ENCODE measurements at regions not wholly inside any gene's neighbourhood (a gene's known extent, or its start where the extent isn't known, plus 50 kb on each side); places are given as distances from the start of the nearest gene placed in this dataset.

DNA sequence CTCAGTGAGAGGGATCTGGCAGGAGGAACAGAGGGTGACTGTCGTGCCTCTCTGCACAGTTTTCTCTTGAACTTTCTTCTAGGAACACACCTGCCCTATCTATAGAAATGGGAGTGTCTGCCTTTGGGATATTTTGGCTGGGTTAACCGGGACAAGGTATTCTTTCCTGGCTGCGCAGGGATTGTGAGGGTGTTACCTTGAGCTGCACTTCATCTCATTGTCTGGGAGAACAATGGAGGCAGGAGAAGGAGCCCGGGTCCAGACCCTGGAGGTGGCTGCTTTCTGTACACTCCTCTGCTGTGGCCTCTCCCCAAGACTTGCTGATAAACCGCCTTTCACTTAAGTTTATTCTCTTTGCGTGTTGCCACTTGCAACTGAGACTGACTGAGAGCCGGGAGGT lies 192.8 kb downstream of the TBXT start:
- Histone ChIP-seq H3K9me3 (no peaks in the 10 kb centered on the region), H3K4me3 (no peak overlapping the region), H3K27ac (no peak overlapping the region), H3K36me3 (no peaks in the 10 kb centered on the region), H3K4me1 (no peaks in the 10 kb centered on the region), H3K27me3 (no peaks in the 10 kb centered on the region)
- TF ChIP-seq, protein P1, sequence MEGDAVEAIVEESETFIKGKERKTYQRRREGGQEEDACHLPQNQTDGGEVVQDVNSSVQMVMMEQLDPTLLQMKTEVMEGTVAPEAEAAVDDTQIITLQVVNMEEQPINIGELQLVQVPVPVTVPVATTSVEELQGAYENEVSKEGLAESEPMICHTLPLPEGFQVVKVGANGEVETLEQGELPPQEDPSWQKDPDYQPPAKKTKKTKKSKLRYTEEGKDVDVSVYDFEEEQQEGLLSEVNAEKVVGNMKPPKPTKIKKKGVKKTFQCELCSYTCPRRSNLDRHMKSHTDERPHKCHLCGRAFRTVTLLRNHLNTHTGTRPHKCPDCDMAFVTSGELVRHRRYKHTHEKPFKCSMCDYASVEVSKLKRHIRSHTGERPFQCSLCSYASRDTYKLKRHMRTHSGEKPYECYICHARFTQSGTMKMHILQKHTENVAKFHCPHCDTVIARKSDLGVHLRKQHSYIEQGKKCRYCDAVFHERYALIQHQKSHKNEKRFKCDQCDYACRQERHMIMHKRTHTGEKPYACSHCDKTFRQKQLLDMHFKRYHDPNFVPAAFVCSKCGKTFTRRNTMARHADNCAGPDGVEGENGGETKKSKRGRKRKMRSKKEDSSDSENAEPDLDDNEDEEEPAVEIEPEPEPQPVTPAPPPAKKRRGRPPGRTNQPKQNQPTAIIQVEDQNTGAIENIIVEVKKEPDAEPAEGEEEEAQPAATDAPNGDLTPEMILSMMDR (IDR thresholded peaks at IDR 0.05) = no peak
- intact Hi-C loops (cut with DNase I) = no loop called here
- DNase-seq (ENCODE audit: low spot score in 2 of 2) = no peak

DNA sequence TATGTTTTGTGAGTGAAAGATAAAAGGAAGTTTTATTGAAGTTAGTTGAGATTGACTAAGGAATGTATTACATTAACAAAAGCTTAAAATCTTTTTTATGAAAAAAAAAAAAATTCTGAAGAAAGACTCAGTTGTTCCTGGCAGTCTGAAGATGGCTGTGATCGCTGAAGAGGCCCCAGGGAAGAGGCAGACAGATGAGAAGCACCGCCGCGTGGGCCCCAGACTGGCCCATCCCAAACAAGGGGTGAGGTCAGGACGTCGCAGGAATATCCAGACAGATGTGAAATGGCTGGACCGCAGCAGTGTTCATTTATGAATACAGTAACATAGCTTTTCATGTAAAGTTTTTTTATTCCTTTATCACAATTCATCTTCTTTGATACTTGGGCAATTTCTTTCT lies 194.2 kb downstream of the TBXT start:
- no peak overlapping the region for H3K4me3 ChIP-seq
- no peaks in the 10 kb centered on the region for H3K4me1 ChIP-seq
- intact Hi-C loops (cut with DNase I) = no loop called here
- no peak for DNase-seq (ENCODE audit: low spot score in 2 of 2)
- no peaks in the 10 kb centered on the region for H3K9me3 ChIP-seq
- no peaks in the 10 kb centered on the region for H3K27me3 ChIP-seq
- no peak overlapping the region for H3K27ac ChIP-seq
- no peaks in the 10 kb centered on the region for H3K36me3 ChIP-seq
- TF ChIP-seq, protein P1 (IDR thresholded peaks at IDR 0.05) = no peak

DNA sequence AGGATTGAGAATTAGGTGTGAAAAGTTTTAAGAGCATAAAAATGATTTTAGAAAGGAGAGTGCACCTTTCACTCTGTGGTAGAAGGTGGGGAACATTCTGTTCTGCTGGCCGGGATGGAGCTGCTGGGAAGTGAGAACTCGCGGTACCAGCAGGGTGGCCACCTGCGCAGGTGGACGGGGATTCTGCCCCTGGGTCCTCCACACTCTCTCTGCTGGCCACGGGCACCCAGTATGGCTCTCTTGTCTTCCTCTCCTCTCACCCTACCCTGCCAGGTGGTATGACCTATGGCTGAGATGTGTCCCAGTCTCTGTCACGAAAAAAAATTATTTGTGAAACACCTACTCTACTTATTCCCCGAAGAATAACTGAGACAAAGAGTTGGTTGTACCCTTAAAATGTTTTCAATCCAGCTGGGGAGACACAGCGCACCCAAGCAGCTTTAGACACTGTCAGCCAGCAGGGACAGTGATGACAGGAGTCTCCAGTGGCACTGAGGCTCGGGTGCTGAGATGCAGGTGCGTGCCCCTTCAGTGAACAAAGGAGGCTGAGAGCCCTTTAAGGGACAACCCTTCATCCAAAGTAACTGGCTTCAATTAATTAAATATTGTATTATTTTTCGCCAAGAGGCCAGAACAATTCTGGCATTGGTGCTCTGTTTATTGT lies 195.4 kb downstream of the TBXT start:
- DNase-seq (ENCODE audit: low spot score in 2 of 2) = no peak

DNA sequence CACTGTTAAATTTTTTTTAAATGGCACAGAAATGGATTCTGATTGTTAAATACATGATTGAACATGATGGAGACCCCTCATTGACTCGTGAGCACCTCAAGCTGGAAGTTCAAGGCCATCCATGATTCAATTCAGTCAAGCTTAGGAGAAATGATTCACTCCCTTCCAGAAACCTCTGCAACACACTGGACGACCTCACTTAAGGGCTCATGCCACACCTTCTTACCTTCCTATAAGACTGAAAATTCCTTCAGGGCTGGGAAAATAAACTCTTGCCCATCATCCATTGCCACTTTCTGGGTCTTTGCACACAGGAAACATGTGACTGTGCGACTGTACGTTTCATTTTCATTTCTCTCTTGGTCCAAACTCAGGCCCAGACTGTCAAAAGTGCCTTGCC lies 196.4 kb downstream of the TBXT start:
- TF ChIP-seq, protein P1 (IDR thresholded peaks at IDR 0.05) = no peak

More for the DNA sequence above, 195.4 kb downstream of the TBXT start:
- TF ChIP-seq, protein P1 (IDR thresholded peaks at IDR 0.05) = no peak
- Histone ChIP-seq H3K4me3 (no peak overlapping the region), H3K4me1 (no peaks in the 10 kb centered on the region), H3K9me3 (no peaks in the 10 kb centered on the region), H3K36me3 (no peaks in the 10 kb centered on the region), H3K27me3 (no peaks in the 10 kb centered on the region), H3K27ac (no peak overlapping the region)
- intact Hi-C loops (cut with DNase I) = no loop called here

DNA sequence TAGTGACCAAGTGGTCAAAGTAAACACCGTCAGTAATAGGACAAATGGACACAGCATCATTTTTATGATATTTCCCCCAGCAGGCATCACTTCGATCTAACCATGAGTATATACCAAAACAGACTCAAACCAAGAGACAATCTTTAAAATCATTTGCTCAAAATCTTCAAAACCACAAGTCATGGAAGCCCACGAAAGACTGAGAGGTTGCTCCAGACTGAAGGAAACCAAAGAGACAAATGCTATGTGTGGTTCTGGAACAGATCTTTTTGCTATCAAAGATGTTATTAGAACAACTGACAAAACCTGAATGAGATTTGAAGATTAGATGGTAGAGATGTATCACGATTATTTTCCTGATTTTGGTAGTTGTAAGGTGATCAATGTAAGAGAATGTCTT lies 197.7 kb downstream of the TBXT start:
- Histone ChIP-seq H3K9me3 (no peaks in the 10 kb centered on the region), H3K4me1 (no peaks in the 10 kb centered on the region), H3K36me3 (no peaks in the 10 kb centered on the region), H3K27me3 (no peaks in the 10 kb centered on the region), H3K4me3 (no peak overlapping the region), H3K27ac (no peak overlapping the region)
- TF ChIP-seq, protein P1 (IDR thresholded peaks at IDR 0.05) = no peak
- DNase-seq (ENCODE audit: low spot score in 2 of 2) = no peak
- intact Hi-C loops (cut with DNase I) = no loop called here

More for the DNA sequence above, 196.4 kb downstream of the TBXT start:
- Histone ChIP-seq H3K36me3 (no peaks in the 10 kb centered on the region), H3K4me1 (no peaks in the 10 kb centered on the region), H3K4me3 (no peak overlapping the region), H3K9me3 (no peaks in the 10 kb centered on the region), H3K27ac (no peak overlapping the region), H3K27me3 (no peaks in the 10 kb centered on the region)
- DNase-seq (ENCODE audit: low spot score in 2 of 2) = no peak
- intact Hi-C loops (cut with DNase I) = no loop called here

DNA sequence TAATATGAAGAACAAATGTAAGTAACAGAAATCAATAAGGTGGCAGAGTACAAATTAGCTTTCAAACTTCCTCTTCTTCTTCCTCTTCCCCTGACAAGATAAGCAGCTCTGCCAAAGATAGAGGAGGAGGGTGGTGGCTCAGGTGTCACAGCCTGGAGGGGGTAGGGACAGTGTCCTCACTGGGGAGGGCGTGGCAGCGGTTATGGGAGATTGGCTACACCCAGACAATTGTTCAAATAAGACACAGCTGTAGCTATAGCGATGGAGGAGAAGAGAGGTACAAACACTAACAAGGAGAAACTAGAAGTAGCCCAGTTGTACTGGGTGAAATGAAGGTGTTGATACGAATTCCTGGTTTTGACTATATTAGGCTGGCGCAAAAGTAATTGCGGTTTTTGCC lies 198.5 kb downstream of the TBXT start:
- H3K4me3 ChIP-seq = no peak overlapping the region
- no peaks in the 10 kb centered on the region for H3K4me1 ChIP-seq
- no peak for DNase-seq (ENCODE audit: low spot score in 2 of 2)
- H3K27me3 ChIP-seq = no peaks in the 10 kb centered on the region
- TF ChIP-seq, protein P1 (IDR thresholded peaks at IDR 0.05) = no peak
- H3K36me3 ChIP-seq = no peaks in the 10 kb centered on the region
- H3K27ac ChIP-seq = no peak overlapping the region
- H3K9me3 ChIP-seq = no peaks in the 10 kb centered on the region
- intact Hi-C loops (cut with DNase I) = no loop called here

Data from ascending aorta (tissue), 2 donors.